Mesothelial cell of epicardium (in vitro differentiated cells): ENCODE measurements at regions not wholly inside any gene's neighbourhood (a gene's known extent, or its start where the extent isn't known, plus 50 kb on each side); places are given as distances from the start of the nearest gene placed in this dataset.
"Not testable (repeated sequence)": the region's sequence is repeated elsewhere in the genome, so short reads cannot be mapped to it uniquely, and the experiment has no call there.

ENCODE experiments used
- DNase-seq, 2 experiments: peaks; one replicate each; pipeline ENCODE4 v3.0.0; 2021; ENCODE audit warnings: low spot score in 2 of 2; ENCODE audit not compliant: unreplicated experiment in 2 of 2
- H3K27ac Mint-ChIP-seq: 2 replicates; pipeline ENCODE4 v1.8.0; 2021; ENCODE audit warnings: mixed read lengths
- H3K27me3 Mint-ChIP-seq: 2 replicates; pipeline ENCODE4 v1.8.0; 2021; ENCODE audit warnings: low read depth, mixed read lengths
- H3K36me3 Mint-ChIP-seq: 2 replicates; pipeline ENCODE4 v1.8.0; 2021; ENCODE audit warnings: mixed read lengths
- H3K4me1 Mint-ChIP-seq: 2 replicates; pipeline ENCODE4 v1.8.0; 2021; ENCODE audit warnings: mixed read lengths
- H3K4me3 Mint-ChIP-seq: 2 replicates; pipeline ENCODE4 v1.8.0; 2021; ENCODE audit warnings: mild to moderate bottlenecking, moderate library complexity, mixed read lengths
- H3K9me3 Mint-ChIP-seq: 2 replicates; pipeline ENCODE4 v1.8.0; 2021; ENCODE audit warnings: mixed read lengths
- TF ChIP-seq, protein P1 (sequence below): fragments of 200-600 bp; sonication (generic); IDR thresholded peaks from one replicate; pipeline ENCODE4 v1.5.0; 2021; ENCODE audit warnings: antibody characterized with exemption; ENCODE audit not compliant: unreplicated experiment

DNA sequence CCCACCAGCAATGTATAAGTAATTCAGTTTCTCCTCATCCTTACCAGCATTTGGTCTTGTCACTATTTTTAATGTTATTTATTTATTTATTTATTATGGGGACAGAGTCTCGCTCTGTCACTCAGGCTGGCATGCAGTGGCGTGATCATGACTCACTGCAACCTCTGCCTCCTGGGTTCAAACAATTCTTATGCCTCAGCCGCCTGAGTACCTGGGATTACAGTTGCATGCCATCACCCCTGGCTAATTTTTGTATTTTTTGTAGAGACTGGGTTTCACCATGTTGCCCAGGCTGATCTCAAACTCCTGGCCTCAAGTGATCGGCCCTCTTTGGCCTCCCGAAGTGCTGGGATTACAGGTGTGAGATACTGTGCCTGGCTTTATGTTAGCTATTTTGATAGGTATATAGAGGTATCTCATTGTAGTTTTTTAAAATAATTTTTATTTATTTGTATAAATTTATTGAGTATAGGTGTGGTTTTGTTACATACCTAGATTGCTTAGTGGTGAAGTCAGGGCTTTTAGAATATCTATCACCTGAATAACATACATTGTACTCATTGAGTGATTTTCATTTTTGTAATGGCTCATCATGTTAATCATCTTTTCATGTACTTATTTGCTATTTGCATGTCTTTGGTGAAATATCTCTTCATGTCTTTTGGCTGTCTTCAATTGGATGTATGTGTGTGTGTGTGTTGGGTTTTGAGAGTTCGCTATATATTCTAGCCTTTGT, 53.3 kb downstream of the TANC2 start:
- H3K4me3 Mint-ChIP-seq, result no peak overlapping the region
- H3K27me3 Mint-ChIP-seq, result no peaks in the 10 kb centered on the region
- TF ChIP-seq, protein P1, sequence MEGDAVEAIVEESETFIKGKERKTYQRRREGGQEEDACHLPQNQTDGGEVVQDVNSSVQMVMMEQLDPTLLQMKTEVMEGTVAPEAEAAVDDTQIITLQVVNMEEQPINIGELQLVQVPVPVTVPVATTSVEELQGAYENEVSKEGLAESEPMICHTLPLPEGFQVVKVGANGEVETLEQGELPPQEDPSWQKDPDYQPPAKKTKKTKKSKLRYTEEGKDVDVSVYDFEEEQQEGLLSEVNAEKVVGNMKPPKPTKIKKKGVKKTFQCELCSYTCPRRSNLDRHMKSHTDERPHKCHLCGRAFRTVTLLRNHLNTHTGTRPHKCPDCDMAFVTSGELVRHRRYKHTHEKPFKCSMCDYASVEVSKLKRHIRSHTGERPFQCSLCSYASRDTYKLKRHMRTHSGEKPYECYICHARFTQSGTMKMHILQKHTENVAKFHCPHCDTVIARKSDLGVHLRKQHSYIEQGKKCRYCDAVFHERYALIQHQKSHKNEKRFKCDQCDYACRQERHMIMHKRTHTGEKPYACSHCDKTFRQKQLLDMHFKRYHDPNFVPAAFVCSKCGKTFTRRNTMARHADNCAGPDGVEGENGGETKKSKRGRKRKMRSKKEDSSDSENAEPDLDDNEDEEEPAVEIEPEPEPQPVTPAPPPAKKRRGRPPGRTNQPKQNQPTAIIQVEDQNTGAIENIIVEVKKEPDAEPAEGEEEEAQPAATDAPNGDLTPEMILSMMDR, result no peak
- DNase-seq, result no peak
- H3K36me3 Mint-ChIP-seq, result peaks cover 21% of the 10 kb centered on the region
- H3K9me3 Mint-ChIP-seq, result peaks cover 19% of the 10 kb centered on the region
- peaks cover 3% of the 10 kb centered on the region for H3K4me1 Mint-ChIP-seq
- H3K27ac Mint-ChIP-seq, result no peak overlapping the region

DNA sequence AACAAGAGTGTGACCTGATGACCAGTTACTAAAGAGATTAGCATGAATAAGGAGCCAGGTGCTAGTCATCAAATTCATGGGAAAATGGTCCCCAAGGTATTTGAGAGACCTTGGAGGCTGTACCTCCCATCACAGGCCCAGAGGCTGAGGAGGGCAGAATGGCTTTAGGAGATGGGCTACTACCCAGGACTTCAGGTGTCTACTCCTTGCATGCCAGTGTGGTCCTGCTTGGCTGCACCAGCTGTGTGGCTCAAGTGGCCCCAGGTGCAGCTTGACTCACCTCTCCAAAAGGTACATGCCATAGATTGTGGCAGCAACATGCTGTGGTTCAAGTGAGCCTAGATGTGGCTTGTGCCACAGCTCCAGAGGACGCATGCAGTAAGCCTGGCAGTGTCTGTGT, 56.5 kb downstream of the TANC2 start:
- H3K9me3 Mint-ChIP-seq, result peaks cover 19% of the 10 kb centered on the region
- H3K27me3 Mint-ChIP-seq, result no peaks in the 10 kb centered on the region
- peaks cover 20% of the 10 kb centered on the region for H3K36me3 Mint-ChIP-seq
- H3K4me3 Mint-ChIP-seq, result no peak overlapping the region
- TF ChIP-seq, protein P1, result no peak
- H3K4me1 Mint-ChIP-seq, result no peaks in the 10 kb centered on the region
- no peak overlapping the region for H3K27ac Mint-ChIP-seq
- DNase-seq, result no peak

DNA sequence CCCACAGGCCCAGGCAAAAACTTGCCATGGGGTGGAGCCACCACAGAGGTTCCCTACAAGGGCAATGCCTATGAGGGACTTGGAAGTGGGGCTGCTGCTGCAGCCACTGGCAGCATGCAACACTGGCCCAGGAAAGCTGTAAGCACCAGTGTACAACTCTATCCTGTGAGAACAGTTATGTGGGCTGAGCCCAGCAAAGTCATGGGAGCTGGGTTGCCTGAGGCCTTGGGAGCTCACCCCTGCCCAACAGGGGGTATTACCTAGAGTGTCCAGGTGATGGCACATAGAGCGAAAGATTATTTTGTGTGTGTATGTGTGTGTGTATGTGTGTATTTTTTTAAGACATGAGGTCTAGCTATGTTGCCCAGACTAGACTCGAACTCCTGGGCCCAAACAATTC, 57.0 kb downstream of the TANC2 start:
- Mint-ChIP-seq H3K4me1 (no peaks in the 10 kb centered on the region), H3K27ac (no peak overlapping the region), H3K9me3 (peaks cover 19% of the 10 kb centered on the region), H3K27me3 (no peaks in the 10 kb centered on the region), H3K4me3 (no peak overlapping the region), H3K36me3 (peaks cover 20% of the 10 kb centered on the region)
- TF ChIP-seq, protein P1, result no peak
- no peak for DNase-seq

DNA sequence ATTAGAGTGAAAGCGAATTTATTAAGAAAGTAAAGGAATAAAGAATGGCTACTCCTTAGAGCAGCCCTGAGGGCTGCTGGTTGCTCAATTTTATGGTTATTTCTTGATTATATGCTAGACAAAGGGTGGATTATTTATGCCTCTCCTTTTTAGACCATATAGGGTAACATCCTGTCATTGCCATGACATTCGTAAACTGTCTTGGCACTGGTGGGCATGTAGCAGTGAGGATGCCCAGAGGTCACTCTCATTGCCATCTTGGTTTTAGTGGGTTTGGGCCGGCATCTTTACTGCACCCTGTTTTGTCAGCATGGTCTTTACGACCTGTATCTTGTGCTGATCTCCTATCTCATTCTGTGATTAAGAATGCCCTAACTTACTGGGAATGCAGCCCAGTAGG, 58.2 kb downstream of the TANC2 start:
- DNase-seq, result no peak
- peaks cover 19% of the 10 kb centered on the region for H3K9me3 Mint-ChIP-seq
- peaks cover 20% of the 10 kb centered on the region for H3K36me3 Mint-ChIP-seq
- TF ChIP-seq, protein P1, result no peak
- no peaks in the 10 kb centered on the region for H3K4me1 Mint-ChIP-seq
- H3K27me3 Mint-ChIP-seq, result no peaks in the 10 kb centered on the region
- no peak overlapping the region for H3K27ac Mint-ChIP-seq
- H3K4me3 Mint-ChIP-seq, result no peak overlapping the region

DNA sequence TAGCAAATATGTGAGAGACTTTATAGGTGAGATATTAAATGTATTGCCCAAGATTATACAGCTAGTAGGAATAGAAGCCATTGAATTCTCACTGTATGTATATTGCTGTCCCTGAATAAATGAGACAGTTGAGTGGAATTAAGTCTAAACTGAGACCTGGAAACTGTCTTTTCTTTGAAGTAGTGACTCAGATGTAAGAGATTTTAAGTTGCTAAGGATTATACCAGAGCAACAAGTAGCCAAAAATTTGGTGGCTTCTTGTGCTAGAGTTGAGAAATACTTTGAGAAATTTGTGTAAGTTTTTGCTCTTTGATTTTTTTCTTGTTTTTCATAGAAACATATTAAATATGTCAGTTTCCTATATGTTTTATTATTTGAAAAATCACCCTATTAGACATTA, 58.7 kb downstream of the TANC2 start:
- H3K27ac Mint-ChIP-seq, result no peak overlapping the region
- TF ChIP-seq, protein P1, result no peak
- DNase-seq, result no peak
- no peaks in the 10 kb centered on the region for H3K27me3 Mint-ChIP-seq
- H3K36me3 Mint-ChIP-seq, result peaks cover 18% of the 10 kb centered on the region
- no peaks in the 10 kb centered on the region for H3K4me1 Mint-ChIP-seq
- H3K4me3 Mint-ChIP-seq, result no peak overlapping the region
- peaks cover 19% of the 10 kb centered on the region for H3K9me3 Mint-ChIP-seq

DNA sequence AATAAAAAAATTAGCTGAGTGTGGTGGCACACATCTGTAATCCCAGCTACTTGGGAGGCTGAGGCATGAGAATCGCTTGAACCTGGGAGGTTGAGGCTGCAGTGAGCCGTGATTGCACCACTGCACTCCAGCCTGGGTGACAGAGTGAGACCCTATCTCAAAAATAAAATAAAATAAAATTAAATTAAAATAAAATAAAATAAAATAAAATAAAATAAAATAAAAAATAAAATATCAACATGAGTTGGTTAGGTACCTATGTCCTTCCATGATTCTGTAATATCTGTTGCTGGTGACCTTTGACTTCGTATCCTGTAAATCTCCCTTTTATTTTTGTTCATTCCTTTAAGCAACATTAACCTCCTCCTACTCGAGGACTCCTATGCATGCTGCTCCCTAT, 59.6 kb downstream of the TANC2 start:
- Mint-ChIP-seq H3K9me3 (peaks cover 15% of the 10 kb centered on the region), H3K36me3 (peaks cover 13% of the 10 kb centered on the region)
- not testable (repeated sequence) for DNase-seq, H3K4me3 Mint-ChIP-seq, H3K4me1 Mint-ChIP-seq, H3K27me3 Mint-ChIP-seq, H3K27ac Mint-ChIP-seq
